ENCODE measurements at regions not wholly inside any gene's neighbourhood (a gene's known extent, or its start where the extent isn't known, plus 50 kb on each side); places are given as distances from the start of the nearest gene placed in this dataset.
"Not testable (repeated sequence)": the region's sequence is repeated elsewhere in the genome, so short reads cannot be mapped to it uniquely, and the experiment has no call there.

DNA sequence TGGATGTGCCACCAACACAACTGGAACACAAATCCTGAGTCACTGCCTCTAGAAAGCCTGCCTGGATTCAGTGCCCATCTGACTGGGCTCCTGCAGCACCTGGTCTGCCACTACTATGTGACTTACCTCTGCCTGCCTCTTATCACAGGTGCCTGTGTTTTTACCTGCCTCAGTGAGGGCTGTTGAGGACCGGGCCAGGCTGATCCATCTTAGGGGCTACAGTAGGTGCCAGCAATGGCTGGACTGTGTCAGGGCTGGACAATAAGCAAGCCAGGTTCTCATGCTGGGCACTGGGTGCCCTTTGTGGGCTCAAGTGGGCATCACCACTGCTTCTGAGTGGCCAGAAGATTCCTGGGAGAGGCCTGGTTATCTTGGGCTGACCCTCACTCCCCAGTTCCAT is 948.6 kb upstream of the TPTE start:
- not testable (repeated sequence) for DNase-seq (ENCODE audit: low read depth)

DNA sequence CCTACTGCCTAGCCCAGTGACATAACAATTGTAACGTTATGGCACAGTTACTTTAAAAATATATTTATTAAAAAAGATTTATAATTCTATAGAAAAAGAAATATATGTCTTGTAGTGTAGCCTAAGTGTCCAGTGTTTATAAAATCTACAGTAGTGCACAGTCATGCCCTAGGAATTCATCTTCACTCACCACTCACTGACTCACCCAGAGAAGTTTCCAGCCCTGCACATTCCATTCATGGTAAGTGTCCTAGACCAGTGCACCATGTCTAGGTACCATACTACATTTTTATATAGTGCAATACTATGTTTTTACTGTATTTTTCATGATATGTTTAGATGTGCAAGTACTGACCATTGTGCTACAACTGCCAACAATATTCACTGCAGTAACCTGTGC is 947.9 kb upstream of the TPTE start:
- not testable (repeated sequence) for DNase-seq (ENCODE audit: low read depth)

DNA sequence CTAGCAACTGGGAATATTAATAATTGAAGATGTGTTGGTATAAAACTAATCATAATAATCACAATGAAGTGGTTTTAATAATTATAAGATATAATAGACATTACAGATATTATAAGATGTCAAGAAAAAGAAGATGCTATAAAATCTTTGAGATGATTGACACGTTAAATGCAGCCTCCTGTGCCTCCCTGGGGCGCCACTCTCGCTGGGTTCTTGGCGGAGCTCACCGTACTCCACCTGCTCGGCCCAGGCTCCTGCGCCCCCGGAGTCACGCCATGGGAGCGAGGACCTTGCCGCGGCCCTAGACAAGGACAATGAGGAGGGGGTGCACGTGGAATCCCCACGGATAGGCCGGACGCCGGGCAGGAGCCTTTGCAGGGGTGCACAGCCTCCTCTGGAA is 942.1 kb upstream of the TPTE start:
- not testable (repeated sequence) for DNase-seq (ENCODE audit: low read depth)

DNA sequence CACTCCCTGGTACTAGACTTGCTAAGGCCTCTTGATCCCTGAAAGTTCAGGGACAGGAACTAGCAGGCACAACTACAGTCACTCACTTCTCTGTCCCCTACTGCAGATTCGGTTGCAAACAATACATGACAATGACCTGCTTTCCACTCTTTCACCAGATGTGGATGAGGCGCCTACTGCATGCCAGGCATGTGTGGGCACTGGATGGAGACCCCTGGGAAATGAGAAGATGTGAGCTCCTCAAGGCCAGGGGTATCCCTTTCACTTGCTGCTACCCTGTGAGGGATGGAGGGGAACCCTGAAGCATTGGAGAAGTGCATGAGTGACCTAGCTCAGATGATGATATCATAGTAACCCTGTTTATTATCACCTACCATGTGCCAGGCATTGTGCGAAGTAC is 933.4 kb upstream of the TPTE start:
- DNase-seq (ENCODE audit: low read depth), result not testable (repeated sequence)

DNA sequence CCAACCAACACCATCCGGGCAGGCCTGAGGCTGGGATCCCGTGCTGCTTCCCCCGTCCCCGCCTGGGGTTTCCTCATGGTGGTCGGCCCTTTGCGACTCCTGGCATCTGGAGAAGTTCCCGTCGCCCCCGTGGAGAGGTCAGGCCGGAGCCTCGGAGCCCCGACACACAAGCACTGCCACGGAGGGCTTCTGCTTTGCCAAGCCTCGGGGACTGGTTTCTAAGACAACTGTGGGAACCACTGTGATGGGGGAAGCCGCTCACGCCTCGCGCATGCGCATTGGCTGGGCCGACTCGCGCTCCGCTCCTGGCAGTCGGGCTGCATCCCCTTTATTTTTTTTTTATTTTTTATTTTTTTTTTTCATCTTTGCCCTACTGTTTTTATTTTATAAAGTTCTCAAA is 928.8 kb upstream of the TPTE start:
- not testable (repeated sequence) for DNase-seq (ENCODE audit: low read depth)

DNA sequence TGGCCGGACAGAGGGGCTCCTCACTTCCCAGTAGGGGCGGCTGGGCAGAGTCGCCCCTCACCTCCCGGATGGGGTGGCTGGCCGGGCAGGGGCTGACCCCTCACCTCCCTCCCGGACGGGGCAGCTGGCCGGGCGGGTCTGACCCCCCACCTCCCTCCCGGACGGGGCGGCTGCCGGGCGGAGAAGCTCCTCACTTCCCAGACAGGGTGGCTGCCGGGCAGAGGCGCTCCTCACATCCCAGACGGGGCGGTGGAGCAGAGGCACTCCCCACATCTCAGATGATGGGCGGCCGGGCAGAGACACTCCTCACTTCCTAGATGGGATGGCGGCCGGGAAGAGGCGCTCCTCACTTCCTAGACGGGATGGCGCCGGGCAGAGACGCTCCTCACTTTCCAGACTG is 927.7 kb upstream of the TPTE start:
- DNase-seq (ENCODE audit: low read depth), result not testable (repeated sequence)

DNA sequence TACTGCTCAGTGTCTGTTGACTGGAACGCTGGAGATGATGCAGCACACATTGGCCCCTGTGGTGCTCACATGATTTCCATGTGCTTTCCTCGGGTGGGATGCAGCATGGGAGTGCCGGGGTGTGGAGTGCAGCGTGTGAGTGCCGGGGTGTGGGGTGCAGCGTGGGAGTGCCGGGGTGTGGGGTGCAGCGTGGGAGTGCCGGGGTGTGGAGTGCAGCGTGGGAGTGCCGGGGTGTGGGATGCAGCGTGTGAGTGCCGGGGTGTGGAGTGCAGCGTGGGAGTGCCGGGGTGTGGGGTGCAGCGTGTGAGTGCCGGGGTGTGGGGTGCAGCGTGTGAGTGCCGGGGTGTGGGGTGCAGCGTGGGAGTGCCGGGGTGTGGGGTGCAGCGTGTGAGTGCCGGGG is 907.4 kb upstream of the TPTE start:
- DNase-seq (ENCODE audit: low read depth), result not testable (repeated sequence)

DNA sequence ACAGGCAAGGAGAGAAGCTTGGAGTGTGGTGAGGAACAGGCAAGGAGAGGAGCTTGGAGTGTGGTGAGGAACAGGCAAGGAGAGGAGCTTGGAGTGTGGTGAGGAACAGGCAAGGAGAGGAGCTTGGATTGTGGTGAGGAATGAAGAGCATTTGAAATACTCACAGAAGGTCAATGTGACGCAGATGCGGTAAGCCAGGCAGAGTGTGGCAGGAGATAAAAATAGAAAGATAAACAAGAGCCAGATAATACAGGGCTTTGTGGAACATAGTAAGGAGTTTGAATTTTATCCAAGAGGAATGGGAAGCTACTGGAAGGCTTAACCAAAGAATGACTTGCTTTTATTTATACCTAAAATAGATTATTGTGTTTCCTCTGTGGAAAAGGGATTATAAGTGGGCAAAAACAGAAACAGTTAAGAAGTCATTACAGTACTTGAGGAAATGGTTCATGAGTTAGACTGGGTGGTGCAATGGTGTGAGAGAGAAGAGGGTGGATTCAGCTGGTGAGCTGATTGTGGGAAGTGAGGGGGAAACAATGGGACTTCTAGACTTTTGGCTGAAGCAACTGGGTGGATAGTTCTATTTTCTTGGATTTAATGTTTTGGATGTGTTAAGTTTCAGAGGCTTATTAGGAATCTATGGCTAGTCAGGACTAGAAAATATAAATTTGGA is 900.1 kb upstream of the TPTE start:
- DNase-seq (ENCODE audit: low read depth), result not testable (repeated sequence)

DNA sequence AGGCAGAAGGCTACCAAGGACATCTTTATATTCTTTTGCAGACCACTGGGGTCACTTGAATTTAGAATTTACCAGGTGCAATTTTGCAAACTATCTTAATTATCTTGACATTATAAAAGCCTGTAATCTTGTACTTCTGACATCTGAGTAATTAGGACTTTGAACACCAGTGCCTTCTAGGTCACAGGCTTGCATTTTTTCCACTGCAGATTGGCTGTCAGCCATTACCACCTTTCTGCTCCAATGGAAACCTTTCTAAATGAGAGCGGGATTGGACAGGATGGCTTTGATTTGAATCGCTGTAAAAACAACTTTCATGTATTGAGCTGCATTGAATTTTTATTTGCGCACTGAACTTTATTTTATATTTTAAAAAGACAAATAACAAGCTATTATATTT is 893.3 kb upstream of the TPTE start:
- not testable (repeated sequence) for DNase-seq (ENCODE audit: low read depth)

DNA sequence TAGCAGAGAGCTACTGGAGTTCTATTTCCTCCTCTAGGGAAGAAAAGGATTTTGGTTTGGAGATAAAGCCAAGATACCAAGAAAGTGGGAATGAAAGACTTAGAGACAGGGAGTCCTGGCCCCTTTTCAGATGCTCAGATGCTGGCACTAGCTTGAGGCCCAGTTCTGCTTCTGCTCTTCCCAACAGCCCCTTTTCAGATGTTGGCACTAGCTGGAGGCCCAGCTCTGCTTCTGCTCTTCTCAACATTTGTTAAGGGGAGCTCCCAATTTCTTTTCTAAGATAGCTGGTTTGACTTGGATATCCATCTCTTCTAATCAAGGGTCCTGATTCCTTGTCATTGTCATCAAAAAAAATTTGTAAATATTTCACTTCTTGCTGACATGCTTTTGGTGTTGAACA is 874.0 kb upstream of the TPTE start:
- not testable (repeated sequence) for DNase-seq (ENCODE audit: low read depth)

DNA sequence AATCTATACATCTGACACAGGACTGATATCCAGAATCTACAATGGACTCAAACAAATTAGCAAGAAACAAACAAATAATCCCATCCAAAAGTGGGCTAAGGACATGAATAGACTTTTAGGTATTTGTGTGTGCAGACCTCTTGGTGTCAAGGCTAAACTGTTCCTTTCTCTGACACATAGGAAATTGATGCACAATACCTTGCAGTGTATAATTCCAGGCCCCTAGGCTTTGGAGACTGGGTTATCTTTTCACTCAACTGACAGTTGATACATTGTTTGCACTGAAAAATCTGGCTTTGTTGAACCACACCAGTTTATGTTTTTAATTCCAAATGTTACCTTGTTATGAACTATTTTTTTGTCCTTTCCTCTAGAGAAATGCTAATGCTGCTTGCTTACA is 873.1 kb upstream of the TPTE start:
- not testable (repeated sequence) for DNase-seq (ENCODE audit: low read depth)

DNA sequence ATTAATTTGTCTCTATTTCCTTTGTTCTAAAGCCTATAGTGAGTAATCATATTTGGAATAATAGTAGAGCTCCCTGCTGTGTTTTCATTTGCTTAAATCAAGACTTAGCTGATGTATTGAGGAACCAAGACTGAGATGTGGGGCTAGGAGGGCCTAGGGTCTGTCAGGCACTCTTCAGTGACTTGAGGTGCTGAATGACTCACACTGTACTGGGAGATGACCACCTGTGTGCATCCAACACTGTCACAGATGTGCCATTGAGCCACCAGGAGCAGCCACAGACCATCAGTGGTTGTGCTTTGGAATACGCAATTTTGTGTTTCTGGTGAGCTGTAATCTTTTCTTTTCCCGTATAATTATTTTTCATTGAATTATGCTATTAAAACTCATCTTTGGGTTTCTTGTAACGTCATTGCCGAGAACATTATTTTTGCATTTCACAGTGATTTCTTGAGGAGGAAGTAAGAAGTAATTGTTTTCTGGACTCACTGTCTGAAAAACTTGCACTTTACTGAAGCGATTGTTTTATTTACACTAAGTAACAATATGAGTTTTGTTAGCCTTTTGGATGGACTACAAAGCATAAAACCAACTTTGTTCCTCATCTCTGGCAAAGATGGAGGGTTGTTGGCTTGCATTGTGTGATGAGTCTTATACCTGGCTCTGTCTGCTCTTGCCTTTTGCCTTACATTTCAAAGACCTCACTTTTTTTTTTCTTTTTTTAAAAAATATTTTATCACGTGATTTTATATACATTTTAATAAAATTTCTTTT is 872.2 kb upstream of the TPTE start:
- DNase-seq (ENCODE audit: low read depth), result not testable (repeated sequence)

DNA sequence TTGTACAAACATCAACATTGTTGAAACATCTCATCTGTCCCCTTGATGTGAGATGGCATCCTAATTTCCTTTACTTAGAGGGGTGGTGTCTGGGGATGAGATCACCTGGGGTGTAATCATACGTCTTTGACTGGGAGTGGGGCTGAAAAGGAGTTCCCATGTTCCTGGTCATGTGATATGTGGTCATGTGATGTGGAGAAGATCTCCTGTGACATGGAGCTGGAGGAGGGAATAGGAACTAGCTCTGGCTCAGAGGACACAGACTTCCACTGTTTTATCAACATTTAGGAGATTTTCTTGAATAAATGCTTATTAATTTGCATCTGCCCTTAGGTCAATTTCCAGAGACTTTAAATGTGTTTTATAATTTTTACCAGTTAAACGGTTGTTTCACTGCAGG is 868.6 kb upstream of the TPTE start:
- DNase-seq (ENCODE audit: low read depth), result not testable (repeated sequence)

DNA sequence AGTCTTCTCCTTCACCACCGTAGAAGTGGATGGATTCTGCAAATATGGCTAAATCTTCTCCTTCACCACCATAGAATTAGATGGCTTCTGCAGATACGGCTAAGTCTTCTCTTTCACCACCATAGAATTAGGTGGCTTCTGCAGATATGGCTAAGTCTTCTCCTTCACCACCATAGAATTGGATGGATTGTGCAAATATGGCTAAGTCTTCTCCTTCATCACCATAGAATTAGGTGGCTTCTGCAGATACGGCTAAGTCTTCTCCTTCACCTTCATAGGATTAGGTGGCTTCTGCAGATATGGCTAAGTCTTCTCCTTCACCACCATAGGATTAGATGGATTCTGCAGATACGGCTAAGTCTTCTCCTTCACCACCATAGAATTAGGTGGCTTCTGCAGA is 866.2 kb upstream of the TPTE start:
- not testable (repeated sequence) for DNase-seq (ENCODE audit: low read depth)

DNA sequence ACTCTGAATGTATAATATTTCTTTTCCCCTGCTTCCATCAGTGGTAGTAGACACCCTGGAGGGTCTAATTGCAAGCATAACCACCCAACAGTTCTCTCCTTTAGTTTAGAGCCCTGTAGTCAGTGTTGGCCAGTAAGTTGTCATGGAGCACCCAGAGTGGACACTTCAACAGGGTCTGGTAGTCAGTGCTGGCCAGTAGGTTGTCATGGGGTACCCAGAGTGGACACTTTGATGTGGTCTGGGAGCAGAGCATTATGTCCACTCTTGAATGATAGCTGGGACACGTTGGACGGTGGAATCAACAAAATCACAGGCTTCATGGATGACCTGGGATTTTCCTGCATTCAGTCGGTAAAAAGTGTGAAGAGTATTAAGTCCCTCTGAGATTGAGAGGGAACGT is 864.9 kb upstream of the TPTE start:
- not testable (repeated sequence) for DNase-seq (ENCODE audit: low read depth)

DNA sequence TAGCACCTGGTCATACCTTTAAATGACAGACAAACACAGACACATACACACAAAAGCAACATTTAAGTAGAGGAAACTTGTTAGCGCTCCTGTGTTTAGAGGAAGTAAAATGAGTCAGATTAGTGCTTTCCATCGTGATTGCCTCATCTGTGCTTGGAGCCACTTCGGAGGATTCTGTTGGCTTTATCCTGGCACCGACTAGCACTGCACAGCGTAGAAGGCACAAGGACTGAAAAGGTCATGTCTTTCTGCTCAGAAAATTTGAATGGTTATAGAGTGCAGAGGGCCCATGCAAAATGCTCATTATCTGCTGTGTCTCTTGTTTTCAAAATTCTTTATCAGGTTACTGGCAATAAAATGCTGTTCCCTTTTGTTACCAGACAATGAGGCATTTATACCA is 863.6 kb upstream of the TPTE start:
- not testable (repeated sequence) for DNase-seq (ENCODE audit: low read depth)

DNA sequence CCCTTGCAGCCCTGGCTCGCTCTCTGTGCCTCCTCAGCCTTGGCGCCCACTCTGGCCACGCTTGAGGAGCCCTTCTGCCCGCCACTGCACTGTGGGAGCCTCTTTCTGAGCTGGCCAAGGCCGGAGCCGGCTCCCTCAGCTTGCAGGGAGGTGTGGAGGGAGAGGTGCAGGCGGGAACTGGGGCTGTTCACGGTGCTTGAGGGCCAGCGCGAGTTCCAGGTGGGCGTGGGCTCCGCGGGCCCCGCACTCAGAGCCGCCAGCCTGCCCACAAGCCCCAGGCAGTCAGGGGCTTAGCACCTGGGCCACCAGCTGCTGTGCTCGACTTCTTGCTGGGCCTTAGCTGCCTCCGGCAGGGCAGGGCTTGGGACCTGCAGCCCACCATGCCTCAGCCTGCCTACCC is 861.5 kb upstream of the TPTE start:
- not testable (repeated sequence) for DNase-seq (ENCODE audit: low read depth)

DNA sequence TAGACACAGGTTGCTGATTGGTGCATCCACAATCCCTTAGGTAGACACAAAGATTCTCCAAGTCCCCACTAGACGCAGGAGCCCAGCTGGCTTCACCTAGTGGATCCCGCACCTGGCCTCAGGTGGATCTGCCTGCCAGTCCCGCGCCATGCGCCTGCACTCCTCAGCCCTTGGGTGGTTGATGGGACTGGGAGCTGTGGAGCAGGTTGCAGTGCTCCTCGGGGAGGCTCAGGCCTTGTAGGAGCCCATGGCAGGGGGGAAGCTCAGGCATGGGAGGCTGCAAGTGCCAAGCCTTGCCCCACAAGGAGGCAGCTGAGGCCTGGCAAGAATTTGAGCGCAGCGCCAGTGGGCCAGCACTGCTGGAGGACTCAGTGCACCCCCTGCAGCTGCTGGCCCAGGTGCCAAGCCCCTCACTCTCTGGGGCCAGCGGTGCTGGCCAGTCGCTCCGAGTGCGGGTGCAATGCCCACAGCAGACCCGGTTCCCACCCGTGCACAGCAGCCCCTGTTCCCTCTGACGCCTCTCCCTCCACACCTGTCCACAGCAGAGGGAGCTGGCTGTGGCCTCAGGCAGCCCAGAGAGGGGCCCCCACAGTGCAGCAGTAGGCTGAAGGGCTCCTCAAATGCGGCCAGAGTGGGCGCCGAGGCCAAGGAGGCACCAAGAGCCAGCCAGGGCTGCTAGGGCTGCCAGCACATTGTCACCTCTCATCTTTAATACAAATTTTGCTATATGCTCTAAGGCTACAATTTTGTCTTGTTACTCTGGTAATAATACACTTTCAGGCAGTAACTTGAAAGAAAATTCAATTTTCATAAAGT is 857.3 kb upstream of the TPTE start:
- DNase-seq (ENCODE audit: low read depth), result not testable (repeated sequence)

DNA sequence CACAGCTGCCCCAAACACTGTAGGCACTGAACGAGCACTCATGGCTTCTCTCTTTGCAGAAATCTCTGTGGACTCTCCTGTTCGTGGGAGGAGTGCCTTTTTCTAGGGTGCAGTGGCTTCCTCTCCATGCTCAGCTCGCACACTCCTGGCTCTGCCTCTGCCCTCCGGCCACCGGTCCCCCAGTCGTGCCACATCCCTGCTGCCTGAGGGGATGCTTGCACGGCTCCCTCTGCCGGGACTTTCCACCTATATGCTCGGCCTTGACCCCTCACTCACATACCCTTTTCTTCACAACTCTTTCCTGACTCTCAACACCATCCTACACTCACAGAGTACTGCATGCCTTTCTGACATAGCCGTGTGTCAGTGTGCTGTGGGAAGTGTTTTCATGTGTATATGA is 845.6 kb upstream of the TPTE start:
- DNase-seq (ENCODE audit: low read depth), result not testable (repeated sequence)

DNA sequence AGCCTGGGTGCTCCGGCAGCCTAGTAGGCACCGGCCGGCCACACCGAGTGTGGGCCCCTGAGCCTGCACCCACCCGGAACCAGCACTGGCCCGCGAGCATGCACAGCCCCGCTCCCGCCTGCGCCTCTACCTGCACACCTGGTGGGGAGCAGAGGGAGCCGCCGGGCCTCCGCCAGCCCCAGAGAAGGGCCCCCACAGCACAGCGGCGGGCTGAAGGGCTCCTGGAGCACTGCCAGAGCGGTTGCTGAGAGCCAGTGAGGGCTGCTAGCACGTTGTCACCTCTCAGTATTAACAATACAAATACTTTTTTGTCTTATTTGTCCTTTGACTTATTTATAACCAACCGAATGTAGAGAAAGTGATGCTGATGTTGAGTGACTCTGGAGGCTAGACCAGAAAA is 842.4 kb upstream of the TPTE start:
- not testable (repeated sequence) for DNase-seq (ENCODE audit: low read depth)

DNA sequence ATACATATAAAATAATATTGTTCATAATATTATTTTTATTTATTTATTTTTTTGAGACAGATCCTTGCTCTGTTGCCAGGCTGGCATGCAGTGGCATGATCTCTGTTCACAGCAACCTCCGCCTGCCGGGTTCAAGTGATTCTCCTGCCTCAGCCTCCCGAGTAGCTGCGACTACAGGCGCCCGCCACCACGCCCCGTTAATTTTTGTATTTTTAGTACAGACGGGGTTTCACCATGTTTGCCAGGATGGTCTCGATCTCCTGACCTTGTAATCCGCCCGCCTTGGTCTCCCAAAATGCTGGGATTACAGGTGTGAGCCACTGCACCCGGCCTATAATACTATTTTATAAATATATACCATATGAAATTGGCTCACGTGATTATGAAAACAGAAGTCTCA is 832.4 kb upstream of the TPTE start:
- not testable (repeated sequence) for DNase-seq (ENCODE audit: low read depth)

DNA sequence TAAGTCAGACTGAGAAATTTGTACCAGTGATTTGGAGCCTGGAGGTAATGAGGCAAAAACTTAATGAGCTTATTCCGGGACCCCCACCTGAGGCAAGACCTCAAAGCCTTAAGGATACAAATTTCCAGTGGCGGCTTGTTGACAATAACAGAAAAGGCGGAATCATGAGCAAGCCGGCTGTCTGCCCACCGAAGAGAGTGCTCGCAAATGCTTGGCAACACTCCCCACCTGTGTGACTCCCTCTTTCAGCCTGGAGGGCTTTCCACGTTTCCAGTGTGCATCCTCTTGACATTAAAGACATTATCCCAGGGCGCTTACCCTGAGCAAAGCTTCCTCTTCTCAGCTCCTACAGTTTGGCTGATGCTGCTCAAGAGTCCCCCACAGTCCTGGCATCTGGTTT is 830.4 kb upstream of the TPTE start:
- not testable (repeated sequence) for DNase-seq (ENCODE audit: low read depth)

DNA sequence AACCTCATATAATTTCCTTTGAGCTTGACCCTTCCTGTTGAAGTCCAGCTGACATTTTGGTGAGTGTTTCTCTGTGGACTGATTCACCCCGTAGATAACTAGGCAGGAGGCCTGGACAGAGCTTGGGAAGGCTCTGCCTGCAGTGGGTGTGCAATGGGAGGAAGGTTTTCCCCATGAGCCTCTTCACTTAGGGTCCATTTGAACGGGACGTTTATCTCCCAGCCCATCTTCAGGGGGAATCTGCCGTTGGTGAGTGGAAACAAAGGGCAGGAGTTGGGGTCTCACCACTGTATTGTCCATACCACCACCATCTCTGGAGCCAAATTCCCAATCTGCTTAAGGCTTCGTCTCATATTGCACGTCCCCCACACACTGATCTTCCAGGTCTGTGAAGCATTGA is 825.6 kb upstream of the TPTE start:
- DNase-seq (ENCODE audit: low read depth), result not testable (repeated sequence)
